ENCODE measurements at regions not wholly inside any gene's neighbourhood (a gene's known extent, or its start where the extent isn't known, plus 50 kb on each side); places are given as distances from the start of the nearest gene placed in this dataset.

DNA sequence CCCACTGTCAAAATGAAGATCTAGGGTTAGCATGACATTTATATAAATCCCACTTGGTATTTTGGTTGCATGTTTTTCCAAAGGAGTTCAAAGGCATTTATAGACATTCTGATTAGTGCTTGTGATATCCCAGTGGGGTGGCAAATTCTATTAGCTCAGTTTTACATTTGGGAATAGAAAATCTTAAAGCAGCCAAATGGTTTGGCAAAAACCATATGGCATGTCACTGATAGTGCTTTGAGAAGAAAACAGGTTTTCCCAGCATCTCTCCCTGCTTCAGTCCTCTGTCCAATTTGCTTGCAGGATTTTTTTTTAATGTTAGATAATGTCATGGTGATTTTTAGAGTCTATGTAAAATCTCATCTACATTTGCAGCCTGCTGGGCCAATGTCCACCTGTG is 225.1 kb upstream of the DIO3 start:
- TF ChIP-seq, protein P1, sequence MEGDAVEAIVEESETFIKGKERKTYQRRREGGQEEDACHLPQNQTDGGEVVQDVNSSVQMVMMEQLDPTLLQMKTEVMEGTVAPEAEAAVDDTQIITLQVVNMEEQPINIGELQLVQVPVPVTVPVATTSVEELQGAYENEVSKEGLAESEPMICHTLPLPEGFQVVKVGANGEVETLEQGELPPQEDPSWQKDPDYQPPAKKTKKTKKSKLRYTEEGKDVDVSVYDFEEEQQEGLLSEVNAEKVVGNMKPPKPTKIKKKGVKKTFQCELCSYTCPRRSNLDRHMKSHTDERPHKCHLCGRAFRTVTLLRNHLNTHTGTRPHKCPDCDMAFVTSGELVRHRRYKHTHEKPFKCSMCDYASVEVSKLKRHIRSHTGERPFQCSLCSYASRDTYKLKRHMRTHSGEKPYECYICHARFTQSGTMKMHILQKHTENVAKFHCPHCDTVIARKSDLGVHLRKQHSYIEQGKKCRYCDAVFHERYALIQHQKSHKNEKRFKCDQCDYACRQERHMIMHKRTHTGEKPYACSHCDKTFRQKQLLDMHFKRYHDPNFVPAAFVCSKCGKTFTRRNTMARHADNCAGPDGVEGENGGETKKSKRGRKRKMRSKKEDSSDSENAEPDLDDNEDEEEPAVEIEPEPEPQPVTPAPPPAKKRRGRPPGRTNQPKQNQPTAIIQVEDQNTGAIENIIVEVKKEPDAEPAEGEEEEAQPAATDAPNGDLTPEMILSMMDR (IDR thresholded peaks at IDR 0.05): no peak
- TF ChIP-seq POLR2A (IDR thresholded peaks at IDR 0.05): no peak

All from suprapubic skin (tissue), 3 donors.